AML-193 (cell line): ENCODE measurements at regions not wholly inside any gene's neighbourhood (a gene's known extent, or its start where the extent isn't known, plus 50 kb on each side); places are given as distances from the start of the nearest gene placed in this dataset.

Experiments used
- DNase-seq, 2 experiments: peaks; one replicate each; lab custom pipeline; 2025; lab: John Stamatoyannopoulos, UW

DNA sequence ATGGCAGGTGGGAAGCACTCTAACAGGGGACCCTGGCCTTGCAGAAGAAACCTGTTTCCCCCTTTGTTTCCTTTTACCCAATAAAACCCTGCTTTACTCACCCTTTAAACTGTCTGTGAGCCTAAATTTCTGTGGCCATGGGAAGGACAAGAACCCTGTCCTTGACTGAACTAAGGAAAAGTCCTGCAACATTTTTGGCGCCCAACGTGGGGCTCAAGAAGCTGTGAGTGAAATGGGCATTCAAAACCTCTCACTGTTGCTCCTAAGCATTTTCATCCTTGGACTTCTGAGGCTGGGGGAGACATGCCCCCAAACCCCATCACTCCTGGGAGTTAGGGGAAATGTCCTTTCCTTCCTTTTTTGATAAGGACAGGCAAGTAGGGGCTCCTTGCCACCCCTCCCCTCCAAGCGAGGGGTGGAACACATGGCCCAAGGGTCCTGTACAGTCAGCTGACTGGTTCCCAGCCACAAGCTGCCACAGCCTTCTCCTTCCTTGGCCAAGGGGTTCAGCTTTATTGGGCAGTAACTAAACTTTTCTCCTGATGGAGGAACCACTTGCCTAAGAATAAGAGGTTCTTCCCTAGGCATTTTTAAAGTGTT is 381.6 kb downstream of the KLF5 start:
- no peak for DNase-seq

DNA sequence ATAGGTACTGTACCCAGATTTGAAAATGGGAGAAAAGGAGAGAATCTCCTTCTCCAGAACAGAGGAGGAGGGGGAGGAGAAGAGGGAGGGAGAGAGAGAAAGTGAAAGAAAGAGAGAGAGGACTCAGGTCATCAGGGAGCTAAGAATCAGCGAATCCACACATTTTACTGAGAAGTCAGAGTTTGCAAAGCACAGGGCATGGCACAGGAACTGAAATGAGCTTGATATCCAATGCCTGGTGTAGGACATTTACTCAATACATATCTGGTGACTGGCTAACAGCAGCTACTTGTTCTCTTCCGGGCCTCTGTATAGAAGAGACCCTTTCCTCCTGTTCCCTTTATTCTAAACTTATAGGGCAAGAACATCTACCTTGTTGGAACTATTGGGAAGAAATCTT is 375.1 kb downstream of the KLF5 start:
- no peak for DNase-seq

DNA sequence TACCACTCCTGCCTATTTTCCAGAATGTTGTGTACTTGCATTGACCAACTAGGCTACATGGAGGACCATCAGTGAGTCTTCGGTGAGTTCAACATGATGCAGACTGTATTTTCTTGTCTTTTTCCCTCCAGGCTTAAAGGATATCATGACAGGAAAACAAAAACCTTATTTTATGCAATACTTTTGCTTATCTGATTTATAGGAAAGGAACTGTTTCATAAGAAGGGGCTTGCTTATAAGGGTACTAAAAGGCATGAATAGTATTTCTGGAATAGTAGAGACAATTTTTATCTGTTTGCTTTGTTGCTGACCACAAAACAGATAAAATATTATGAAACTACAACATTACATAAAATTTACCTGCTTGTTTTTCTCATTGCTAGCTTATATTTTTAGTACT is 374.7 kb downstream of the KLF5 start:
- DNase-seq = no peak

DNA sequence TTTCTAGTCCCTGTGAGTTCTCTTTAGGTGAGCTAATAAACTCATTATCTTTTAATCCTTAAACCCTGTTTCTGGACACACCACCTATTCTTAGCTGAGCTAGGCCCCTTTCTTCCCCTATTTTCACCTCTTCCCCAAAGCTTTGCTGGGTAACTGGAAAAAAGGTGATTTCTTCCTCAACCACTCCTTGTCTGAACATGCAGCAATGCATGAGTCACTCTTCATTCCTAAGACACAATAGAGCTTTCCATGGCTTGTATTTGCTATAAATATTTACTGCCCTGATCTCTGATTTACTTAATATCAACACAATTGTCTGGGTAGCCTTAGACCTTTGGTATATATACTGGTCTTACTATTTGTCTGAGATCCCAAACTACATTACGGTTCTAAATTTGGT is 370.9 kb downstream of the KLF5 start:
- no peak for DNase-seq

DNA sequence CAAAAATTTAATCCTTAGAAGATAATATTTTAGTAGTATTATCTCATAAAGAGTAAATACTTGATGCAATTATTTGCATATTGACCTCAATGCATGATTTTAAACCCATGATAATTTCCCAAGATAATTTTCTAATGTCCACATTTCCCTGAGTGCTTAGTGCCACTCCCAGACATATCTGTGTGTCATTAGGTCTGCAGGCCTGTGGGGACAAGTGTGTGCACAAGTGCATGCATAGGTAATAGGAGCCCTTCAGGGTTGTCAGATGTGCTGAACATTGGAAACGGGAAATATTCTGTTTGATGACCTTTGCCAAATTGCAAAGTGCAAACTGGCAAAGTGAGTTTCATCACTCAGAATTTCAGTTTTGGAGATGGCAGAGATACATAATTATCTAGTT is 369.9 kb downstream of the KLF5 start:
- DNase-seq = no peak

DNA sequence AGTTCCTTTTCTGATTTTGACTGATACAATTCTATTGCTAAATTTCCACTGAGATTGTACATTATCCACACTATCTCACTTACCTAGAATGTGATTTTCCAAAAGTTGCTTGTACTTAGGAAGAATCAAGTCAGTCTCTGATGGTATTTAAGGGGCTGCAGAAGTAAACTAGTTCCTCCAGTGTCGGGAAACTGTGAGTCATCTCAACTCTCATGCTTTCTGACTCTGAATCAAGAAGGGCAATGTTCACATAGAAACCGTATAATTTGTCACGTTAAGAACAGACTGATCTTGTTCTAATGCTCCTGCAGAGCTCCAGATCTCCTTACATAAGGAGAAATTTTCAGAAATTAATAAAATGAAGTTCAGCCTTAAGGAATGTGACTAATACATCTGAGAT is 369.3 kb downstream of the KLF5 start:
- no peak for DNase-seq

DNA sequence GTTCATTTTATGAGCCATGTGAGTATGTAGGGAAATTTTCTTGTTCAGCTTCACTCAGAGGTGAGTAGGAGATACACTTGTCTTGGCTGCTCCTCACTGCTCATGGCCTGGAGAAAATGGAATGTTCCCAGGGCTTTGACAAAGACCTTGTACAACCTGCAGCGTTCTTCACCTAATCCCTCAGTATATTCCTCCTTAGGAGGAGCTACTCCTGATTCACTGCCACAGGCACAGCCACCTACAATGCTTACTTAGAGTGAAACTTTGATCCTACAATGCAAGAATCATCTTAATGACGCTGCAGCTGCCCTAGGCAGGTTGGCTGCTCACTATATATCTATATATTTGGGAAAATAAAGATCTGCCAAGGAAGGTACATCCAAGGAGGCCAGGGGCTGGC is 364.2 kb downstream of the KLF5 start:
- no peak for DNase-seq

DNA sequence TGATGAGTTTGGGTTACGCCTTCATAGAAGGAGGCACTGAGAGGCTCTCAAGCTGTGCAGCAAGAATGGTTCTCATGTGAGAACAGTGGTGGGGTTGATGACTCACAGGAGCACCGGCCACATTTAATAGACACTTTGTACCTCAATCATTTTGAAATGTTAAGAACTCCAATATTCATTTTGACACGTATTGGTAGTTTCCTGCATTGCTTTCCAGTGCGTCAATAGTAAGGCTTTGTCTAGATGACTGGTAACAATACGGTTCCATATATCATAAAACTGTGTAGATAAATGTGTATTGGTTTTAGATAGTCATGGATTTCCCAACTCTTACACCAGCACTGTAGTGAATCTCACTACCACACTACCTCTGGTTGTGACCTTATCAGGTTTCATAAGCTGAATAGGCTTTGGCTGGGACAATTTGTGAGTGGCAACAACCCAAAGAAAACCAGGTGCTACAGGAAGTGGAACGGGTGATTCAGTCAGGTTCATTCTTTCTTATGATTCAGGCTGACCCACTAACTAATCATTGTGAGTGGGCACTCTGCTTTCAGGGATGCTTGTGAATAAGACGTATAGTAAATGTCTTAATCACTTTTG is 362.6 kb downstream of the KLF5 start:
- DNase-seq = no peak

DNA sequence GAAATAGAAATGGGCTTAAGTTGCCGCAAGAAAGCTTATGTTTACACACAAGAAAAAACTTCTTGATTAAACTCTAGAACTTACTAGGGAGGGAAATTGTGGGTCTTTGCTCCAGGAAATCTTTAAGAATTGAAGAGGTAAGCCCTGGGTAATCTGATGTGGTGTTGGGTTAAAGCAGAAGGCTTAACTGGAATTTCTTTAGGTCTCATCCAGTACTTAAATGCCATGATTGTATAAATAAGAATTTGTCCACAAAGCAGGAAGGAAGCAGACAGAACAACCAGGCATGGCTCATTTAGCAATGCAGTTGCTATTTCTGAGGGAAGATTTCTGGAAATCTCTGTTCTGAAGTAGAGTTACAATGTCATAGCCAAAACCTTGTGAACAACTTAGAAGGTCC is 360.4 kb downstream of the KLF5 start:
- no peak for DNase-seq

DNA sequence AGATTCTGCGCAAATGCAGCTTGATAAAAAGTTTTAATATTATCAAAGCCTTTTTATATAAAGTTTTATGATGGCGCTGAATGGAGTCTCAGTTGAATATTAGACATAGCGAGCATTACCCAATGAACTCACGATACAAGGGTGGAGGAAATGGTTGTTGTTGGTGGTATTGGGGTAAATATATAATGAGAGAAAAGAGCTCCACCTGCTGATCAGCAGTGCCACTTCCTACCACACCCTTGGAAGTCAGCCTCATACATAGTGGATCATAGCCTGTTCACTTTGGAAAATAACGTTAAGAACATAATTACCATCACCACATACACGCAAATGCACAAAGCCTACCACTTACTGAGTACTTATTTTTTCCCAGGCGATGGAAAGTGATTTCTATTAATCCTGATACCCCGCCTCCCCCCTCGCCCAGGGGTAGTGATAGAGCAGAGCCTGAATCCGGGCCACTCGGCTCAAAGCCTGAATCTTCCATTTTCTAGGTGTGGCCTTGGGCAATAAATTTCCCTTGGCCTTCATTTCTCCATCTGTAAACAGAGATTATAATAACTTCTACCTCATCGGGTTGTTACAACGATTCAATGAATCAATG is 358.3 kb downstream of the KLF5 start:
- DNase-seq = peak; percentile 3 to 4

DNA sequence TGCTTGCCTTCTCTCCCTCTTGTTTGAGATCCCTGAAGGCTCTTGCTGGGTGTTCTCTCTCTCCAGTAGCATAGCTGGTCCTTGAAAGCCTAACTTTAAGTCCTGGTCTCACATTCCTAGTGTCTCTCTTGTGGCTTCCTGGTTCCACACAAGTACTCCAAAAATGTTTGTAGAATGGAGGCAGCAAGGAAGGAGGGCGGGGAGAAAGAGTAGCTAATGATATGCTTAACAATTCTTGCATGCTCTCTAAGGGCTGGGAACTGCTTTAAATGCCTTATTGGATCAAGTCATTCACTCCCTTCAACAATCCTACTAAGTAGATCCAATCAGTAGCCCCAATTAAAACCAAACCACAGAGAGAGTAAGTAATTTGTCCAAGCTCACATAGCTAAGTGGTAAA is 357.3 kb downstream of the KLF5 start:
- no peak for DNase-seq

DNA sequence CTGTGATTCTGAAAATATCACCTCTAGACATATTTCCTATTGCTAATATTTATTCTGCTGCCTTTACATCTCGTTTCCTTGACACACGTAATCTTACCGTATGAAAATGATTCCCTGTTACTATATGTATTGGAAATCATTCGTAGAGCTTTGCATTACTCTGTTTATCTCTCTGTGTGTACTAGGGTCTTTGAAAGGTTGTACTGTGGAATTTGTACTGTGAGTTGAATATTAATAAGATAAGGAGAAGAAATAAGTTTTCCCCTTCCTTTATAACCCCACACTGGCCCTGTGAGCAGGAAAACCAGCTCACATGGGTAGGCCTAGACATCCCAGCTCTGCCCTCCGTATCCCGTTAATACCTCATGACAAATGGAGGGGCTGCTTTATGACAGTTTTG is 354.9 kb downstream of the KLF5 start:
- no peak for DNase-seq

DNA sequence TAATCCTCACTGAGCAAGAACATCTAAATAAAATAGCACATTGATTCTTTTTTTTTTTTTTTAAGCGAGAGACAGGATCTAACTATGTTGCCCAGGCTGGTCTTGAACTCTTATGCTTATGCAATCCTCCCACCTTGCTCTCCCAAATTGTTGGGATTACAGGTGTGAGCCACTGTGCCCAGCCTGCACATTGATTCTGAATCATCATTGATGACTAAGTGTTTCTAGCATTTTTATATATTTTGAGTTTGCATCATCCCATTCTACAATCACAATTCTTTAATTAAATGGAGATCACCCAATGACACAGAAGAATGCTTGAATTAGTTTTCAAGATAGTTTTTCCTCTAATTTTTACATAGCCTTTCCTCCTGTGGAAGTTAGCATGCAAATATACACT is 354.1 kb downstream of the KLF5 start:
- DNase-seq = no peak

DNA sequence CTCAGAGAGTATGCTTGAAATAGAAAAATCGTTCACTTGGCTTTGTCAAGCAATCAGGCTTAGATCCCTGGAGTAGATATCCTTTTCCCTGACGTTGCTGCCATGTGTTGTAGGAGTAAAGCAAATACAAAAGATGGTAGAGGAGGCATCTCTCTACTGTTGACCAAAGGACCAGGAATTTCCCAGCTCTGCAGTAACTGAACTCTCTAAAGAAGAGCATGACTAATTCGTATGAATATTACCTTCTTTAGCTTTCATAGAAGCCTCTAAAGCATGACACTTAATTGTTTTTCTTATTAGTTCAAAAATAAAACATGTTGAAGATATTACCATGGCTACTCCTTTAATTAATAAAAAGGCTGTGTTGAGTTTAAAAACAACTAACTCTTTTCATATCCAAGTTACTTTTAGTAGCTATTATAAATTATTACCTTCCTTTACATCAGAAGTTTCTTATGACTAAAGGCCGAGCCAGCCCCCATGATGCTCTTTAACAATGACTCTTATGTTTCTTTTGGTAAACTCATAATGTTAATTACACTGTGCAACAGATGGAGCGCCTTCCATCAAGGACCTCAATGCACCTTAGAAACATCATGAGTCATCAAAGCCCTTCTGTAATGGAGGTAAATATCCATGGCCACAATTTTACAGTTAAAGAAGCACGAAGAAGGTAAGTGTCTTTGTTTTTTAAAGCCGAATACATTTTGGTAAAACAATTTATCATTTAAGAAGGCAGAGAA is 352.4 kb downstream of the KLF5 start:
- DNase-seq = no peak

DNA sequence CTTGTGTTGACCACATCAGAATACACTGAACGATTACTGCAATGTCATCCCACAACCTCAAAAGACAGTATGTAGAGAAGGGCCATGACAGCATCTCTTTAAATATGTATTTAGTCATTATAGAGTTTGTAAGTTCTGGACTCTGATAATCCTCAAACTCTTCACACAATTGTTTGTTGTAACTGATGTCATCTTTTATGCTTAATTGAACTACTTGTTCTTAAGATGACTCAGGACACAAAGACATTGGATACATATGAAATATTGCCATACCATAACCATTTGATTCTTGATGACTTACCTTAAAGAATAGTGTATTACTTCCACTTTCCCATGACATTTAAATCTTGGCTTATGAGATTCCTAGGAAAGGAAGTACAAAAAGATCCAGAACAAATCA is 347.6 kb downstream of the KLF5 start:
- no peak for DNase-seq

DNA sequence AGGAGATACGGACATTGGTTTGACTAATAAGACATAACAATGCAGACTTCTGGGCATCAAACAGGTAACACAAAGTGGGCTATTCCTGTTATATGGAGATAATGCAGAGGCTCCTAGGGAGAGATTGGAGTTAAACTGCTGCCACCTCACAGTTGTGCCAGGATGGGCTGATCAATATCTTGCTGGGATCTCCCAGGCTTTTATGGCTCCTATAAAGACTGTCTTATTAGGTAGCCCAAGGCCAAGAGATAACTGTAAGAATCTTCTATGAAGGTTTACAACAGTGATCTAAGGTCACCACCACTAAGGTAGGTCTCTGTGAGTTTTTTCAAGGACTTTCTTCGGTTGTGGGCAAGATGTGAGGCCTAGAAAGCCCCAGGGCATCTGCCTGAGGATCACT is 345.8 kb downstream of the KLF5 start:
- no peak for DNase-seq

DNA sequence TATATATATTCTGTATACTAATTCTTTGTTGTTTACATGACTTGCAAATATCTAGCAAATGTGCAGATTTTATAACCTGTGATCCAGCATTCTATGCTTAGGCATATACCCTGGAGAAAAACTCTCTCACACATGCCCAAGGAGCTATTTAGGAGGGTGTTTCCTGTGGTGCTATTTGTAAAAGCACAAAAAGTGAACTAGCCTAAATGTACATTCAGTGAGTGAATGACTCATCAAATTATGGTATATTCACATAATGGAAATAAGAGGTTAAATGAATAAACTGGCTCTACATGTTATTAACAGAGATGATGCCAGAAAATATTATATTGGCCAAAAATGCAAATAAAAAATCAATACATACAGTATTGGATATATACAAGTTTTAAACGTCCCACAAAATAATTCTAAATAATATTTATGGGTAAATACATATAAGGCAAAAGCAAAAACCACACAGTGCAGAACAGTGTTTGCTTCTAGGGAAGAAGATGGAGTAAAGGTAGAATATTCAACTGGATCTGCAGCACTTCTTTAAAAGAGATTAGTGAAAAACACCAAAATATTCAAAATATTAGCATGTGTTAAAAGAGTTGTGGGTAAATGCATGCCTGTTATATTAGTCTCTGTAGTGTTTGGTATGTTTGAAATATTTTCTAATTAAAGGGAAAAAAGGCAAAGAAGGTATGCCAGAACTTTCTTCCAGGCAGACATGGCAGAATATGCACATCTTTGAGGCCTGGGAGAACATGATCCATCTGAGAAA is 344.7 kb downstream of the KLF5 start:
- no peak for DNase-seq

DNA sequence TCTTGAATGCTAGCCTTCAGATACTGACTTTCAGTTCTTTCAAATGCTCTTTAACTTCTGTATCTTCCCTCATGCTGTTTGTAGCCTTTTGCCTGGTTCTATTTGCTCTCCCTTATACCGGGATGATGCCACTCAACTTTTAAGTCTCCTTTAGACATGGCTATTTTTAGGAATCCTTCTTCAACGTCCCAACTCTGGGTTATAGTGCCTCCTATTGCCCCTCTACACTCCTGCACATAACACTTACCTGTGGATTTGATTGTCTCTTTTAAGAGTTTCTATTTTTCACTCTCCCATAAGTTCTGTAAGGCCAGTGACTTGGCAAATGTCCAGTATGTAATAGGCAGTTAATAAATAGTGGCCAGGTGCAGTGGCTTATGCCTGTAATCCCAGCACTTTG is 343.0 kb downstream of the KLF5 start:
- DNase-seq = no peak

DNA sequence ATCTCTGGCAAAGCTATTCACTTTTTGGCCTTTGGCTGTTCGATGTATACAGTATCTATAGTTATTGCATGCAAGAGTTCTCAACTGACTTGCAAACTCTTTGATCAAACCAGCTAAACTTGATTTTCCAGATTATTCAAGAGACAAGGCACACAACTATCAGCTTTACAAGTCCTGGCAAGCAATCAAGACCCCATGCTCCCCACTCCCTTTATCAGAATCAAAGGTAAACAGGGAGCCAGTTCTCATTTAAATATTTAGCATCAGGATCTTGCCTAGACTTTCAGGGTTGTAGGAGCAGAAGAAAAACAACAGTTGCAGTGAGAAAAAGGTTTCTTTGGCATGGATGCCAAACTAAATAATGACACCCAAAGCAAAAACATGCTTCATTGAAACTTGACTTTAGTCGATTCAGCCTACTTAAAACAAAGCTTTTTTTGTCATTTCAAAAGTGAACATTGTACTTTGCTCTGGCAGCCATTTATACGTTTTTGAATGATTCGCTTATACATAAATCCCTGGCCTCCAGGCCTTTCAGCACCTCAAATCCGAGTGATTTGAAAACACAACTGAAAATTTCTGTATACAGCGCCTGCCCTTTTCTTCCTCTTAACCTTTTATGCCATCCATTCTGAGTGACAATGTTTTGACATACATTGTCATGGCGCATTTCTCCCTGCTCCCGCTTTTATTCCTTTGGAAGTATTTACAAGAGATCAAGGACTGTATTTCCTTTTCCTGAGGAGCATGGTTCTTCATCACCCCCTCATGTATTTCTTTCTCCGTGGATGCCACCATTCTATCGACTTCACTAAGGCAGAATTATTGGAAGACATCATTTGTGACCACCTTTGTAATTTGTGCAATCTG is 340.8 kb downstream of the KLF5 start:
- DNase-seq = no peak

DNA sequence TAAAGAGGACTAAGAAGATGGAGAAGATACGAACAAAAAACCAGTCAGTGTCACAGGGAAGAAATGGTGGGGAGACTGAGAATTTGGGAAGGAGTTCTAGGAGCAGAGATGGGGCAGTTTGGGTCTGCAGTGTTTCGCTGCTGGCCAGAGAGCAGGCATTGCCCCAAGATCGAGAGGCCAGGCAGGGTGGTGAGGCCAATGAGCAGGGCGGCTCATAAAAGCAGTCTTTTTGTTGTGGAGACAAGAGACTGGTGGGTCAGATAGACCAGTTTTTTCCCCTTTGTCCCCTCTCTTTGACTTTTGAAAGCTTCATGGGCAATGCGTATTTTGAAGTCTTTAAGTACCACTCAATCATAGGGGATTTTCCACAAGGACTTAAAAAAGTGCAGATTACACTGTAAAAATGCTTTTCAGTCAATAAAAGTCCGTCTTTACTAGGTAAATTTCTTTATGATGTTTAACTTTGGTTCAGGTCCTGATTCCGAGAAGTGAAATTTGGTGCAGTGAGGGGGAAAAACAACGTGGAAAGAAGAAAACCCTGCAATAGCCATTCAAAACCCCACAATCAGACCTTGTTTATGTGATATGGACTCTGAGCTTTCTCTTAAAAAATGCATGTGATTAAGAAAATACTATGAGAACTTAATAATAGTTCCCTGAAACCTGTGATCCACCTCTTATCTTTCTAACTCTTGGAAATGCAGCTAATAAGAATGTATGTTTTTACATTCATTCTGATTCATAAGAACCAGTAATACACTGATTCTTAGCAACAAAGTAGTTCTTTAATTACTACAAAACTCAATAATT is 338.9 kb downstream of the KLF5 start:
- DNase-seq = no peak

DNA sequence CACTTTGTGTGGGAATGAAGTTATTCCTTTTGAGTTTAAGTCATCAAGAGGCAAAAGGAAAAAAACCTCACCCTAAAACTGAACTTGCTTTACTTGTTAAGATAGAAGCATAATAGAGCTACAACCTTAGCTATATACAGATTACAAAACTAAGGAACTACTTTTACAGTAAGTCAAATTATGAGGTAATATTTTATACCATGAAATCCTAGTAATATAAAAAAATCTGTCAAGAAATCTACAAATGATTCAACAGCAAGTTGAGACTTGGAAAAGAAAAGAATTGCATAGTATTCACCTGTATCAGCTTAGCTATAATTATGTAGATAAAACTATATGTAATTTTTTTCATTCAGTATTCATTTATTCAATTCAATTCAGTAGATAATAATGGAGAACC is 335.3 kb downstream of the KLF5 start:
- DNase-seq = no peak
